HepG2 (cell line): ENCODE measurements at regions not wholly inside any gene's neighbourhood (a gene's known extent, or its start where the extent isn't known, plus 50 kb on each side); places are given as distances from the start of the nearest gene placed in this dataset.

Source experiments
- JUND ChIP-seq: sonication (generic); formaldehyde crosslinking; IDR thresholded peaks from 2 replicates; pipeline ENCODE4 v1.8.0; 2022; ENCODE audit warnings: mild to moderate bottlenecking, missing genetic modification reagents
- SNAPC2 ChIP-seq: sonication (generic); formaldehyde crosslinking; IDR thresholded peaks from 2 replicates; pipeline ENCODE4 v1.8.1; 2022; ENCODE audit warnings: mild to moderate bottlenecking, missing genetic modification reagents
- TBP ChIP-seq: sonication (generic); formaldehyde crosslinking; IDR thresholded peaks from 2 replicates; pipeline ENCODE4 v1.5.0; 2020; ENCODE audit warnings: missing genetic modification reagents
- TF ChIP-seq, protein P1 (sequence below): sonication (generic); formaldehyde crosslinking; IDR thresholded peaks from 2 replicates; pipeline ENCODE4 v1.9.0; 2021; ENCODE audit warnings: missing genetic modification reagents, borderline replicate concordance
- TF ChIP-seq, protein P2 (sequence below): sonication (generic); formaldehyde crosslinking; IDR thresholded peaks from 2 replicates; pipeline ENCODE4 v1.5.1; 2020; ENCODE audit warnings: mild to moderate bottlenecking, missing genetic modification reagents

DNA sequence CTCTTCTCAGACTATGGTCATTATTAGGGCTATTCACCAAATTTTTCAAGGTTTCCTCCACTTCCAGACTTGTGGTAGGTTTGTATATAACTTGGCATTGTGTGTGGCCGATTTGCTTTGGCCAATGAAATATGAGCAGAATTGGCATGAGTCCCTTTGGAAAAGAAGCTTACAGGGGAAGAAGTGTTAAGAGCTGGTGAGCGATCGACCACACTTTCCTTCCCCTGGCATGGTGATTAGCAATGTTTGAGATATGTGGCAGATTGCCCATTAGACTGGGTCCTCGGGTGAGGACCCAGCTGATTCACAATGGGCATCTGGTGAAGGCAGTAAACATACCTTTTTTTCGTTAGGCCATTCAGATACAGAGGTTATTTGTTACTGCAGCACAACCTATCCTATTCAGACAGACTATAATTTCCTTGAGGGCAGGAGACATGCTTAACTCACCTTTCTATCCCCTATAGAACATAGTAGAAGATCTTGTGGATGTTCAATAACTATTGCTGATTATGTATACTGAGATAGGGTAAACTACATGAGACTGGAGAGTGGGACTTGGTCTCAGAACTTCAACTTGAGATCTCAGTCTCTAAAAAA lies 62.8 kb upstream of the KLF9 start:
- no peak for TF ChIP-seq TBP (CRISPR knock-in tag)
- TF ChIP-seq JUND (CRISPR knock-in tag), result no peak
- TF ChIP-seq, protein P1, sequence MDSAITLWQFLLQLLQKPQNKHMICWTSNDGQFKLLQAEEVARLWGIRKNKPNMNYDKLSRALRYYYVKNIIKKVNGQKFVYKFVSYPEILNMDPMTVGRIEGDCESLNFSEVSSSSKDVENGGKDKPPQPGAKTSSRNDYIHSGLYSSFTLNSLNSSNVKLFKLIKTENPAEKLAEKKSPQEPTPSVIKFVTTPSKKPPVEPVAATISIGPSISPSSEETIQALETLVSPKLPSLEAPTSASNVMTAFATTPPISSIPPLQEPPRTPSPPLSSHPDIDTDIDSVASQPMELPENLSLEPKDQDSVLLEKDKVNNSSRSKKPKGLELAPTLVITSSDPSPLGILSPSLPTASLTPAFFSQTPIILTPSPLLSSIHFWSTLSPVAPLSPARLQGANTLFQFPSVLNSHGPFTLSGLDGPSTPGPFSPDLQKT, result no peak
- no peak for TF ChIP-seq SNAPC2 (CRISPR knock-in tag)
- TF ChIP-seq, protein P2, sequence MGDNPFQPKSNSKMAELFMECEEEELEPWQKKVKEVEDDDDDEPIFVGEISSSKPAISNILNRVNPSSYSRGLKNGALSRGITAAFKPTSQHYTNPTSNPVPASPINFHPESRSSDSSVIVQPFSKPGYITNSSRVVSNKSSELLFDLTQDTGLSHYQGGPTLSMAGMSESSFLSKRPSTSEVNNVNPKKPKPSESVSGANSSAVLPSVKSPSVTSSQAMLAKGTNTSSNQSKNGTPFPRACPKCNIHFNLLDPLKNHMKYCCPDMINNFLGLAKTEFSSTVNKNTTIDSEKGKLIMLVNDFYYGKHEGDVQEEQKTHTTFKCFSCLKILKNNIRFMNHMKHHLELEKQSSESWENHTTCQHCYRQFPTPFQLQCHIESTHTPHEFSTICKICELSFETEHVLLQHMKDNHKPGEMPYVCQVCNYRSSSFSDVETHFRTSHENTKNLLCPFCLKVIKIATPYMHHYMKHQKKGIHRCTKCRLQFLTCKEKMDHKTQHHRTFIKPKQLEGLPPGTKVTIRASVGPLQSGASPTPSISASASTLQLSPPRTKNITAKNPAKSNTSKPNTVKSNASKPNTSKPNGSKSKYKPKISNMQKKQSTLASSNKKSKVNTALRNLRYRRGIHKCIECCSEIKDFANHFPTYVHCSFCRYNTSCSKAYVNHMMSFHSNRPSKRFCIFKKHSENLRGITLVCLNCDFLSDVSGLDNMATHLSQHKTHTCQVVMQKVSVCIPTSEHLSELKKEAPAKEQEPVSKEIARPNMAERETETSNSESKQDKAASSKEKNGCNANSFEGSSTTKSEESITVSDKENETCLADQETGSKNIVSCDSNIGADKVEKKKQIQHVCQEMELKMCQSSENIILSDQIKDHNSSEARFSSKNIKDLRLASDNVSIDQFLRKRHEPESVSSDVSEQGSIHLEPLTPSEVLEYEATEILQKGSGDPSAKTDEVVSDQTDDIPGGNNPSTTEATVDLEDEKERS (CRISPR knock-in tag), result no peak
